Uterus (tissue), 2 donors: ENCODE measurements at regions not wholly inside any gene's neighbourhood (a gene's known extent, or its start where the extent isn't known, plus 50 kb on each side); places are given as distances from the start of the nearest gene placed in this dataset.

ENCODE experiments used
- POLR2A ChIP-seq, 2 donors: fragments of 450-650 bp; IDR thresholded peaks; one replicate each; pipeline ENCODE4 v1.6.1; 2016; ENCODE audit warnings: antibody characterized with exemption in 2 of 2, mild to moderate bottlenecking in 1 of 2, moderate library complexity in 1 of 2
- TF ChIP-seq, protein P1 (sequence below), 4 experiments: fragments of 200-600 bp in 2 of 4; fragments of 450-650 bp in 2 of 4; sonication (generic) in 2 of 4; IDR thresholded peaks; one replicate each; pipeline ENCODE4 v1.5.1; 2016 to 2019; ENCODE audit warnings: antibody characterized with exemption in 4 of 4, mild to moderate bottlenecking in 2 of 4, moderate library complexity in 1 of 4

DNA sequence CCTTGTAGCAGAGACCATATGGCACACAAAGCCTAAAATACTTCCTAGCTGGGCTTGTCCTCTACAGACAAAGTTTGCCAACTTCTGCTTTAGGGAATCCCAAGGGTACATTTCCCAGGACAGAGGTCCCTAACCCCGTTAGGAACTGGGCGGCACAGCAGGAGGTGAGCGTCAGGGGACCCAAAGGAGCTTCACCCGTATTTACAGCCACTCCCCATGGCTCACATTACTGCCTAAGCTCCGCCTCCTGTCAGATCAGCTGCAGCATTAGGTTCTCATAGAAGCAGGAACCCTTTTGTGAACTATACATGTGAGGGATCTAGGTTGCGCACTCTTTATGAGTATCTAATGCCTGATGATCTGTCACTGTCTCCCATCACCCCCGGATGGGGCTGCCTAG lies 88.5 kb upstream of the TRPM3 start:
- TF ChIP-seq, protein P1, sequence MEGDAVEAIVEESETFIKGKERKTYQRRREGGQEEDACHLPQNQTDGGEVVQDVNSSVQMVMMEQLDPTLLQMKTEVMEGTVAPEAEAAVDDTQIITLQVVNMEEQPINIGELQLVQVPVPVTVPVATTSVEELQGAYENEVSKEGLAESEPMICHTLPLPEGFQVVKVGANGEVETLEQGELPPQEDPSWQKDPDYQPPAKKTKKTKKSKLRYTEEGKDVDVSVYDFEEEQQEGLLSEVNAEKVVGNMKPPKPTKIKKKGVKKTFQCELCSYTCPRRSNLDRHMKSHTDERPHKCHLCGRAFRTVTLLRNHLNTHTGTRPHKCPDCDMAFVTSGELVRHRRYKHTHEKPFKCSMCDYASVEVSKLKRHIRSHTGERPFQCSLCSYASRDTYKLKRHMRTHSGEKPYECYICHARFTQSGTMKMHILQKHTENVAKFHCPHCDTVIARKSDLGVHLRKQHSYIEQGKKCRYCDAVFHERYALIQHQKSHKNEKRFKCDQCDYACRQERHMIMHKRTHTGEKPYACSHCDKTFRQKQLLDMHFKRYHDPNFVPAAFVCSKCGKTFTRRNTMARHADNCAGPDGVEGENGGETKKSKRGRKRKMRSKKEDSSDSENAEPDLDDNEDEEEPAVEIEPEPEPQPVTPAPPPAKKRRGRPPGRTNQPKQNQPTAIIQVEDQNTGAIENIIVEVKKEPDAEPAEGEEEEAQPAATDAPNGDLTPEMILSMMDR (IDR thresholded peaks at IDR 0.05) = no peak
- no peak for TF ChIP-seq POLR2A (IDR thresholded peaks at IDR 0.05)
